HCT116 (cell line): ENCODE measurements at regions not wholly inside any gene's neighbourhood (a gene's known extent, or its start where the extent isn't known, plus 50 kb on each side); places are given as distances from the start of the nearest gene placed in this dataset.

Source experiments
- ATAC-seq: fragments of 200-7000 bp; cut with Tn5 transposase; 2 replicates; pipeline ENCODE4 v1.9.1; 2020; ENCODE audit warnings: mild to moderate bottlenecking, moderate library complexity
- BruUV-seq: library from RNA; stranded (reverse); fragments of 400-500 nt; replicated peaks from 2 replicates; lab custom pipeline; 2021; lab: Mats Ljungman, UMichigan
- CTCF ChIA-PET: fragments of 300-600 bp; sonication (Branson Sonifier 250); formaldehyde crosslinking; loops from one replicate; lab custom pipeline; 2021; ENCODE audit warnings: antibody characterized with exemption; lab: Charles Lee
- POLR2A ChIA-PET: fragments of 300-600, 350-600 bp; sonication (Branson Sonifier 250); formaldehyde crosslinking; loops from one replicate; lab custom pipeline; 2021; ENCODE audit warnings: antibody characterized with exemption; lab: Charles Lee
- RAD21 ChIA-PET, 2 experiments: fragments of 300-600 bp; sonication (Branson Sonifier 250); formaldehyde crosslinking; loops; one replicate each; lab custom pipeline; 2023; ENCODE audit warnings: low total read pairs in 2 of 2; ENCODE audit not compliant: uncharacterized antibody in 2 of 2, unreplicated experiment in 2 of 2, low non-redundant PET in 1 of 2; lab: Charles Lee
- DNase-seq: peaks from one replicate; pipeline ENCODE4 v3.0.0-alpha.2; 2010; ENCODE audit warnings: low read depth, low spot score
- H2AFZ ChIP-seq: fragments of 200-600 bp; shearing (Covaris generic), sonication (generic); 2 replicates; pipeline ENCODE4 v1.6.1; 2017; ENCODE audit warnings: low read depth, mixed run types, mixed read lengths, antibody characterized with exemption, low read length; ENCODE audit not compliant: poor library complexity, severe bottlenecking
- H3K27ac ChIP-seq: 2 replicates; pipeline ENCODE4 v1.5.1; 2012; ENCODE audit warnings: low read depth, low read length
- H3K27me3 ChIP-seq: fragments of 200-600 bp; sonication (generic); 2 replicates; pipeline ENCODE4 v1.6.1; 2016; ENCODE audit warnings: mixed run types, low read length, mixed read lengths; ENCODE audit not compliant: insufficient read depth
- H3K36me3 ChIP-seq, 2 experiments: fragments of 200-500 bp in 1 of 2; fragments of 200-600 bp in 1 of 2; sonication (Bioruptor generic) in 1 of 2; sonication (generic) in 1 of 2; 2 replicates each; pipeline versions ENCODE4 v1.5.1 to v1.6.1; 2014 to 2016; ENCODE audit warnings: low read length in 2 of 2, inconsistent platforms in 1 of 2, mixed read lengths in 1 of 2, mixed run types in 1 of 2; ENCODE audit not compliant: insufficient read depth in 2 of 2, control insufficient read depth in 1 of 2
- H3K4me1 ChIP-seq, 2 experiments: fragments of 200-600 bp in 1 of 2; sonication (generic) in 1 of 2; 2 replicates each; pipeline versions ENCODE4 v1.5.1 to v1.6.1; 2012 to 2017; ENCODE audit warnings: low read length in 2 of 2, inconsistent platforms in 1 of 2, mild to moderate bottlenecking in 1 of 2, mixed read lengths in 1 of 2, mixed run types in 1 of 2, moderate library complexity in 1 of 2; ENCODE audit not compliant: insufficient read depth in 2 of 2, control insufficient read depth in 1 of 2
- H3K4me2 ChIP-seq: fragments of 200-600 bp; sonication (generic); 2 replicates; pipeline ENCODE4 v1.6.1; 2017; ENCODE audit warnings: mixed run types, low read length, mixed read lengths
- H3K4me3 ChIP-seq, 2 experiments: fragments of 200-600 bp in 1 of 2; sonication (generic) in 1 of 2; replicated peaks in 1 of 2; 2 replicates each; pipeline ENCODE4 v1.5.1; 2011 to 2016; ENCODE audit warnings: low read length in 2 of 2, control low read depth in 1 of 2, low read depth in 1 of 2, mild to moderate bottlenecking in 1 of 2, mixed read lengths in 1 of 2, mixed run types in 1 of 2
- H3K79me2 ChIP-seq: fragments of 200-600 bp; sonication (generic); 2 replicates; pipeline ENCODE4 v1.6.1; 2017; ENCODE audit warnings: mild to moderate bottlenecking, mixed run types, low read length, moderate library complexity, mixed read lengths; ENCODE audit not compliant: insufficient read depth
- H3K9ac ChIP-seq: fragments of 200-600 bp; sonication (generic); 2 replicates; pipeline ENCODE4 v1.6.1; 2016; ENCODE audit warnings: low read length, mixed read lengths
- H3K9me2 ChIP-seq: fragments of 200-600 bp; sonication (generic), shearing (Covaris generic); 2 replicates; pipeline ENCODE4 v1.6.1; 2017; ENCODE audit warnings: mixed run types, mild to moderate bottlenecking, moderate library complexity; ENCODE audit not compliant: insufficient read depth
- H3K9me3 ChIP-seq, 2 experiments: fragments of 200-500 bp in 1 of 2; fragments of 200-600 bp in 1 of 2; sonication (Bioruptor generic) in 1 of 2; sonication (generic) in 1 of 2; 2 replicates each; pipeline ENCODE4 v1.6.1; 2014 to 2017; ENCODE audit warnings: low read length in 2 of 2, mixed read lengths in 2 of 2, inconsistent platforms in 1 of 2, low read depth in 1 of 2, mild to moderate bottlenecking in 1 of 2, mixed run types in 1 of 2, moderate library complexity in 1 of 2; ENCODE audit not compliant: control insufficient read depth in 1 of 2, insufficient read depth in 1 of 2
- H4K20me1 ChIP-seq: fragments of 200-600 bp; sonication (generic), shearing (Covaris generic); 2 replicates; pipeline ENCODE4 v1.6.1; 2017; ENCODE audit warnings: mixed run types, mild to moderate bottlenecking, moderate library complexity; ENCODE audit not compliant: insufficient read depth
- EGR1 ChIP-seq: IDR thresholded peaks from 2 replicates; pipeline ENCODE4 v1.6.1; 2012; ENCODE audit warnings: low read depth
- ELF1 ChIP-seq: IDR thresholded peaks from 2 replicates; pipeline ENCODE4 v1.6.1; 2012; ENCODE audit warnings: low read depth, borderline replicate concordance
- EZH2 ChIP-seq: fragments of 200-600 bp; sonication (generic); IDR thresholded peaks from 2 replicates; pipeline ENCODE4 v1.6.1; 2017; ENCODE audit warnings: antibody characterized with exemption, mixed run types
- EZH2phosphoT487 ChIP-seq: fragments of 200-600 bp; IDR thresholded peaks from 2 replicates; pipeline ENCODE4 v1.6.1; 2018; ENCODE audit warnings: antibody characterized with exemption, borderline replicate concordance
- FOSL1 ChIP-seq: IDR thresholded peaks from 2 replicates; pipeline ENCODE4 v1.6.1; 2012; ENCODE audit warnings: low read depth
- JUND ChIP-seq: IDR thresholded peaks from 2 replicates; pipeline ENCODE4 v1.6.1; 2012
- RAD21 ChIP-seq: IDR thresholded peaks from 2 replicates; pipeline ENCODE4 v1.6.1; 2012; ENCODE audit warnings: low read depth, mild to moderate bottlenecking
- SIN3A ChIP-seq: IDR thresholded peaks from 2 replicates; pipeline ENCODE4 v1.6.1; 2012; ENCODE audit warnings: low read depth
- SRF ChIP-seq: IDR thresholded peaks from 2 replicates; pipeline ENCODE4 v1.6.1; 2012; ENCODE audit warnings: low read depth
- TCF7L2 ChIP-seq: IDR thresholded peaks from 2 replicates; pipeline ENCODE4 v1.7.0; 2011; ENCODE audit warnings: borderline replicate concordance, inconsistent platforms; ENCODE audit not compliant: insufficient read depth, insufficient read length; ENCODE audit errors: extremely low read depth
- ZFX ChIP-seq: fragments of 450-650 bp; IDR thresholded peaks from 2 replicates; pipeline ENCODE4 v1.6.1; 2017
- ZNF274 ChIP-seq: fragments of 200-500 bp; sonication (Bioruptor generic); IDR thresholded peaks from 2 replicates; pipeline ENCODE4 v1.6.1; 2014; ENCODE audit warnings: mild to moderate bottlenecking, low read depth, low read length, inconsistent platforms
- intact Hi-C: fragments of 100-400 bp; cut with micrococcal nuclease; formaldehyde crosslinking; loops from 2 replicates; pipeline ENCODE4 v1.10.0; 2022
- TF ChIP-seq, protein P1 (sequence below): IDR thresholded peaks from 2 replicates; pipeline ENCODE4 v1.6.1; 2011; ENCODE audit warnings: mild to moderate bottlenecking, low read length, moderate library complexity; ENCODE audit not compliant: insufficient replicate concordance; ENCODE audit errors: extremely low read depth
- TF ChIP-seq, protein P2 (sequence below): IDR thresholded peaks from 2 replicates; pipeline ENCODE4 v1.6.1; 2012
- TF ChIP-seq, protein P3 (sequence below): IDR thresholded peaks from 2 replicates; pipeline ENCODE4 v1.6.1; 2012

DNA sequence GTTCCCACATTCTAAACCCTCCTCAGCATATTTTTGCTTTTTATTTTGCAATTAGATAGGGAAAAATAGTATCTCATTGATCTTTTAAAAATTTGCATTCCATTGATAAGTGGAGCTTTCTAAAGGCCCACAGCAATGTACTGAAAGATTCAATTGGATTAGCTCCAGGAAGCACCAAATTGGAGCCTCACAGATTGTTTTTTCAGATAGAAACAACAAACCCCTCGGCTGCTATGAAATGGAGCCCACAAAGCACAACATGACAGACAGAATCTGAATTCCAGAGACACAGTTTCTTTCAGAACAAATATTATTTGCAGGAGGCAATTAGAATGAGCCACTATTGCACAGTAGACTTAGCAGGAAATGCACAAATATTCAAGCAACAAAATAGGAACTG lies 58.9 kb upstream of the KIF26B start:
- POLR2A ChIA-PET = no interaction called here
- H4K20me1 ChIP-seq = no peaks in the 10 kb centered on the region

More for the DNA sequence above, 58.9 kb upstream of the KIF26B start:
- Histone ChIP-seq H3K27me3 (no peaks in the 10 kb centered on the region), H2AFZ (no peak overlapping the region), H3K27ac (no peak overlapping the region), H3K36me3 (no peaks in the 10 kb centered on the region), H3K4me3 (no peak overlapping the region), H3K9me2 (no peaks in the 10 kb centered on the region), H3K79me2 (no peaks in the 10 kb centered on the region), H3K4me1 (peaks cover 12 to 20% of the 10 kb centered on the region in 2 experiments), H3K9me3 (no peaks in the 10 kb centered on the region), H3K4me2 (no peak overlapping the region), H3K9ac (no peak overlapping the region)
- ChIA-PET RAD21 (no interaction called here), CTCF (no interaction called here)
- no peak for DNase-seq
- BruUV-seq = no TSS peak
- ATAC-seq = no peak
- TF ChIP-seq EGR1 (no peak), FOSL1 (no peak), JUND (no peak), EZH2phosphoT487 (no peak), ZFX (no peak), SRF (no peak), ELF1 (no peak), RAD21 (no peak), SIN3A (no peak), TCF7L2 (no peak), EZH2 (no peak), ZNF274 (no peak)
- TF ChIP-seq, protein P1, sequence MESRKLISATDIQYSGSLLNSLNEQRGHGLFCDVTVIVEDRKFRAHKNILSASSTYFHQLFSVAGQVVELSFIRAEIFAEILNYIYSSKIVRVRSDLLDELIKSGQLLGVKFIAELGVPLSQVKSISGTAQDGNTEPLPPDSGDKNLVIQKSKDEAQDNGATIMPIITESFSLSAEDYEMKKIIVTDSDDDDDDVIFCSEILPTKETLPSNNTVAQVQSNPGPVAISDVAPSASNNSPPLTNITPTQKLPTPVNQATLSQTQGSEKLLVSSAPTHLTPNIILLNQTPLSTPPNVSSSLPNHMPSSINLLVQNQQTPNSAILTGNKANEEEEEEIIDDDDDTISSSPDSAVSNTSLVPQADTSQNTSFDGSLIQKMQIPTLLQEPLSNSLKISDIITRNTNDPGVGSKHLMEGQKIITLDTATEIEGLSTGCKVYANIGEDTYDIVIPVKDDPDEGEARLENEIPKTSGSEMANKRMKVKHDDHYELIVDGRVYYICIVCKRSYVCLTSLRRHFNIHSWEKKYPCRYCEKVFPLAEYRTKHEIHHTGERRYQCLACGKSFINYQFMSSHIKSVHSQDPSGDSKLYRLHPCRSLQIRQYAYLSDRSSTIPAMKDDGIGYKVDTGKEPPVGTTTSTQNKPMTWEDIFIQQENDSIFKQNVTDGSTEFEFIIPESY = no peak
- TF ChIP-seq, protein P2, sequence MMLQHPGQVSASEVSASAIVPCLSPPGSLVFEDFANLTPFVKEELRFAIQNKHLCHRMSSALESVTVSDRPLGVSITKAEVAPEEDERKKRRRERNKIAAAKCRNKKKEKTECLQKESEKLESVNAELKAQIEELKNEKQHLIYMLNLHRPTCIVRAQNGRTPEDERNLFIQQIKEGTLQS = no peak
- TF ChIP-seq, protein P3, sequence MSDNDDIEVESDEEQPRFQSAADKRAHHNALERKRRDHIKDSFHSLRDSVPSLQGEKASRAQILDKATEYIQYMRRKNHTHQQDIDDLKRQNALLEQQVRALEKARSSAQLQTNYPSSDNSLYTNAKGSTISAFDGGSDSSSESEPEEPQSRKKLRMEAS = no peak
- intact Hi-C loops = no loop called here
